D721Med (cell line): ENCODE measurements at regions not wholly inside any gene's neighbourhood (a gene's known extent, or its start where the extent isn't known, plus 50 kb on each side); places are given as distances from the start of the nearest gene placed in this dataset.

Experiments used
- DNase-seq: peaks from one replicate; pipeline ENCODE4 v3.0.0; 2011; ENCODE audit warnings: low spot score; ENCODE audit not compliant: insufficient read length
- FAIRE-seq: peaks from 2 replicates; lab custom pipeline; 2011; peaks lifted over from hg19 to GRCh38; lab: Jason Lieb, UNC
- CTCF ChIP-seq: IDR thresholded peaks from 2 replicates; pipeline ENCODE4 v1.5.1; 2012; ENCODE audit warnings: mild to moderate bottlenecking, control low read depth; ENCODE audit not compliant: insufficient read depth; ENCODE audit errors: missing control alignments

DNA sequence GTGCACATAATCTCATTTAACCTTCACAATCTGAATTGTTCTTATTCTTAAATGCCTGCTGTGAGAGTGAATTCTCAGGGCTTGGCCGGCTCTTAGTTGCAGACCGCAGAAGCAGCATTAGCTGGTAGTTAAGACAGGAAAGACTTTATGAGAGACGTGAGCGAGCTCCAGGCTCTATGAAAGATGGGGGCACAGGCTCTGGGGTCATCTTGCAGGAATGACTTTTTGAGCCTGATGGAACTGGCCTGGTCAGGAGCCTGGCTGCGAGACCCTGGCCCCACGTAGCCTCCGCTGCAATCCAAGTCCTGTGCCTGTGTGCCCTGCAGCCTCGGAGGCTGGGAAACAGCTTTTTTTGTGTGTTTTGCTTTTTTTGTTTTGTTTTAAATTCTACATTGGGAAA lies 958.8 kb upstream of the ZNF722 start:
- no peak for TF ChIP-seq CTCF
- no peak for FAIRE-seq
- DNase-seq, result no peak

DNA sequence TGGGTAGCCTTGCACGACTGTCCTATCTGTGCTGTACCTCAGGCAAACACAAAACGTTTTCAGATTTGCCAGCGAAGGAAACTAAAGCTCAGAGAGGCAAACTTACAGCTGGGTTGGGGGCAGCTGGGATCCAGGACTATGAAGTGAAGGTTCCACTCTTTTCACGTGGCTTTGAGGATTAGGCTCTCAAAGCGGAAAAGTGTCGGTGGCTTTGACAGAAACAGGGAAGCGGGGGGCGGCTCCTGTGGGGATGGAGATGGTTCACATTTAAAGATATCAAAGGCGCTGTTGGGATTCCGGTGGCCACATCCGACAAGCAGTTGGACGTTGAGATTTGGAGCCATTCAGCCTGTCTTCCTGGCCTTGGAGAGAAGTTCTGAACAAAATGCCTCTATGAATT lies 958.3 kb upstream of the ZNF722 start:
- TF ChIP-seq CTCF, result no peak
- DNase-seq (no peak), FAIRE-seq (no peak)

GRCh38 chr7:63040966-63041610 lies 957.6 kb upstream of the ZNF722 start:
- FAIRE-seq, result no peak
- DNase-seq, result no peak
- no peak for TF ChIP-seq CTCF

DNA sequence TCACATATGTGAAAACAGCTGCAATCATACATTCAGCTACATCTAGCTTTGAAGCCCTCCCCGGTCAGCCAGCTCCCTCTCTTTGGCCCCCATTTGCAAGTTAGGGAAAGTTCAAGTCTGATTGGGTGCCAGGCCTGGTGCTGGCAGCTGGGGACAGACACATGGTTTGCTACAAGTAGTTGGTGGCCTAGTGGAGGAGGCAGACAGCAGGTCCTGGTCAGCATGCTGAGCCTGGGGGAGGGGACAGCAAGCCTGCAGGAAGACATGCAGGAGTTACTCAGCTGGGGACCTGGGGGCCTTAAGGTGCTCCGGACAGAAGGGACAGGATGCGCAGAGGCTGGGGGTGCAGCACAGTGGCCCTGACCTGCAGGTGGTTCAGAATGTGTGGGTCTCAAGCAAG lies 956.9 kb upstream of the ZNF722 start:
- FAIRE-seq, result no peak
- TF ChIP-seq CTCF, result no peak

DNA sequence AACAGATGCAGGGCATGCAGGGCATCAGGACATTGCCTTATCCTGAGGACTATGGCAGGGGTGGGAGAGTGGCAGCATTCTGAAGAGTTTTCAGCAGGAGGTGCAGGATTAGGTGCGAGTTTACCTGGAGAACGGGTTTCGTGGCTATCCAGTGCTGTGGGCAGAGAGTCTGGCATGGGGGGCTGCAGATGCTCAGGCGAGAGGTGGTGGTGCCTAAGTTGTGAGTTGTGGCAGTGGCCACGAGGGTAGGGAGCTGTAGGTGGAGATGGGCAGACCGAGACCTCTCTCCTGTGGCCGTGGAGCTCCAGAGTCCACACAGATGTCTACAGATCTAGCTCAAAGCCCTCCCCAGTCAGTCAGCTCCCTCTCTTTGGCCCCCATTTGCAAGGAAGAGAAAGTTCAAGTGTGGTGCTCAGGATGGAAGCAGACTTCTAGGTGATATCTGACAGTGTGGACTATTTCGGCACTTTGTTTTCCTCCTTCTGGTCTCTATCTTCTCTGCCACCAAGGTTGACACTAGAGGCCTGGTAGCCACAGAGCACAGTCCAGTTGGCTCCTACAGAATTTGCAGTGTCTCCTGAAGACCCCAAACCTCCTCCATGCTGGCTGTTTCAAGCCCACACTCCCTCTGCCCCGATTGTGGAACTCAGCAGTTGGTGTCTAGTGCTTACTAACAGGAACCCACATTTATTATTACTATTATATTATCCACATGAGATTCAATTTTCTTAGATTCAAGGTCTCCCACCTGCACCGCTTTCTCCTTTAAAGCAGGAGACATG lies 955.7 kb upstream of the ZNF722 start:
- FAIRE-seq (no peak), DNase-seq (no peak)
- no peak for TF ChIP-seq CTCF

More for the DNA sequence above, 956.9 kb upstream of the ZNF722 start:
- no peak for DNase-seq

DNA sequence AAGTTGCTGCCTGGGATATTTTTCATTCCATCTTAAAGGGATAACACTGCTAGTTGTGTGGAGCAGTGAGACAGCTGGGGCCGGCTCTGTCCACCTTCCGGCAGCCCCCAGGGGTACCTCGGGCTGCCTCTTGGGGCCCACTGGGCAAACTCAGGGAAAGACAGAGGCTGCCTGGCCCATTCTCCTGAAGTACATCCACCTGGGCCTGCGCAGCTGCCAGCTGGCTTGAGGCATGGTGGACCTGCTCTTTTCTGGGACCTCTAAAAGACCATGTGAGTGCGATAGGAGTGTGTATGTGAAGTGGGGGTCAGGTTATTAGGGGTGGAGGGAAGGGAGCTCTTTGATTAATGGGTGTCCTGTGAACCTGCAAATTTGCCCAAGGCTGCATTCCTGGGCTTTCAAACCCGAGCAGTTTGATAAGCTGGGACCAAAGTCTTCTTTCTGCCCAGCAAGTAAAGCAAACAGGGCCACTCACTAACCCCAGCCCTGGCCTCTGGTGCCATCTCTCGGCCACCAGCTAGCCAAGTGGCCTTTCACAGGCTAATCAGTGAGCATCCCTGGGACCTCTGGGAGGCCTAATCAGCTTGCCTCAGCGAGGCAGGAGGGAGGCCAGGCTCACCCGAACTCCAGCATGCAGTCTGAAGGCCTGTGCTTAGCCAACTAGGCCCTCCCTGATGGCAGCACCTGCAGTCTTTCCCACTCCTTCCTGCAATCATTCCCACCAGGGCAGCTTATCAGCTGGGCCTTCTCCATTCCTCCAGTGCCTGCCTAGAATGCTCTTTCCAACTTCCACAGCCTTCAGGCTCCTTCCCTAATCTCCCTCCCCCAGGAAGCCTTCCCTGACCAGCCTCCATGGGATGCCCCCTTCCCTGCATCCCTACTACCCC lies 954.7 kb upstream of the ZNF722 start:
- no peak for TF ChIP-seq CTCF

More for the DNA sequence above, 954.7 kb upstream of the ZNF722 start:
- no peak for DNase-seq
- FAIRE-seq, result no peak
